ENCODE measurements at regions not wholly inside any gene's neighbourhood (a gene's known extent, or its start where the extent isn't known, plus 50 kb on each side); places are given as distances from the start of the nearest gene placed in this dataset.

GRCh38 chr21:23249760-23250159 lies 2251.6 kb downstream of the NCAM2 start:
- no peak for DNase-seq

GRCh38 chr21:23247334-23247733 lies 2249.1 kb downstream of the NCAM2 start:
- no peak for DNase-seq

- DNase-seq: no peak
These were observed 2247.0 kb downstream of the NCAM2 start for GRCh38 chr21:23245255-23245654.

- no peak for DNase-seq
These were observed 2225.7 kb downstream of the NCAM2 start for GRCh38 chr21:23223882-23224281.

- no peak for DNase-seq
These were observed 2220.5 kb downstream of the NCAM2 start for GRCh38 chr21:23218667-23219066.

- DNase-seq: no peak
These were observed 2219.4 kb downstream of the NCAM2 start for GRCh38 chr21:23217597-23217996.

- no peak for DNase-seq
These were observed 2217.1 kb downstream of the NCAM2 start for GRCh38 chr21:23215261-23215660.
